GM19099 (cell line): ENCODE measurements at regions not wholly inside any gene's neighbourhood (a gene's known extent, or its start where the extent isn't known, plus 50 kb on each side); places are given as distances from the start of the nearest gene placed in this dataset.

Experiments
- POLR2A ChIP-seq: IDR thresholded peaks from 3 replicates; pipeline ENCODE4 v1.6.1; 2011; ENCODE audit warnings: low read depth; ENCODE audit not compliant: insufficient read length; ENCODE audit errors: extremely low read depth

- no peak for TF ChIP-seq POLR2A
Observed at GRCh38 chr2:120803764-120804335, 68.2 kb downstream of the GLI2 start.

GRCh38 chr2:120804459-120804858, 68.8 kb downstream of the GLI2 start:
- TF ChIP-seq POLR2A = no peak

- no peak for TF ChIP-seq POLR2A
Observed at GRCh38 chr2:120805011-120805410, 69.3 kb downstream of the GLI2 start.

- TF ChIP-seq POLR2A = no peak
Observed at GRCh38 chr2:120805602-120806001, 69.9 kb downstream of the GLI2 start.

- no peak for TF ChIP-seq POLR2A
Observed at GRCh38 chr2:120807751-120808150, 72.1 kb downstream of the GLI2 start.

GRCh38 chr2:120809151-120809550, 73.5 kb downstream of the GLI2 start:
- TF ChIP-seq POLR2A = no peak

- TF ChIP-seq POLR2A = no peak
Observed at GRCh38 chr2:120809609-120810440, 74.2 kb downstream of the GLI2 start.

GRCh38 chr2:120810639-120811038, 75.0 kb downstream of the GLI2 start:
- TF ChIP-seq POLR2A = no peak

GRCh38 chr2:120812866-120813265, 77.2 kb downstream of the GLI2 start:
- no peak for TF ChIP-seq POLR2A

GRCh38 chr2:120814352-120814751, 78.7 kb downstream of the GLI2 start:
- no peak for TF ChIP-seq POLR2A

GRCh38 chr2:120815292-120815691, 79.6 kb downstream of the GLI2 start:
- no peak for TF ChIP-seq POLR2A

GRCh38 chr2:120817136-120817955, 81.7 kb downstream of the GLI2 start:
- no peak for TF ChIP-seq POLR2A

- TF ChIP-seq POLR2A = no peak
Observed at GRCh38 chr2:120817956-120818325, 82.3 kb downstream of the GLI2 start.

GRCh38 chr2:120818441-120818920, 82.8 kb downstream of the GLI2 start:
- no peak for TF ChIP-seq POLR2A

- no peak for TF ChIP-seq POLR2A
Observed at GRCh38 chr2:120819720-120820210, 84.1 kb downstream of the GLI2 start.
